ENCODE measurements at regions not wholly inside any gene's neighbourhood (a gene's known extent, or its start where the extent isn't known, plus 50 kb on each side); places are given as distances from the start of the nearest gene placed in this dataset.

DNA sequence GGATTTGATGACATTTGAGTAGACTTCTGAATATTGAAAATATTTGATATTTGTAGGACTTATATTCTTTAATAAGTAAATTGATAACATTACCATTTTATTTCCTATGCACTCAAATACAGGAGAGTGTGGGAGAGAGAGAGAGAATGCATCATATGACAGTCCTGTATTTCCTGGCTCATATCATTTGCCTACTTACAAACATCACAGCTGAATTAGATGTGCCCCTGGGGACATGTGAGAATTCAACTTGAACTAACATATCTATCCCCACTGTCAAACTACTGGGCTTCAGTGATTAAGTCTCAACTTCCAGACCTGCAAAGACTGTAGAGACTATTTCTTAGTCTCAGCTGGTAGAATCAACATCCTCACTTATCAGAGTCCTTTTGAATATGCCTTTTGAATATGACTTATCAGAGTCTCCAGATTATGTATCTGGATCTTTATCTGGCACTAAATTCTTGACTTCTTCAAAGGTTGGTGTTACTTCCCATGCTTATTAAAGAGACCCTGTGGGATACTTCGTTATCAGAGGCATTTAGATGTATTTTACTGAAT is 75.5 kb downstream of the PABPC4L start:
- TF ChIP-seq, protein P1, sequence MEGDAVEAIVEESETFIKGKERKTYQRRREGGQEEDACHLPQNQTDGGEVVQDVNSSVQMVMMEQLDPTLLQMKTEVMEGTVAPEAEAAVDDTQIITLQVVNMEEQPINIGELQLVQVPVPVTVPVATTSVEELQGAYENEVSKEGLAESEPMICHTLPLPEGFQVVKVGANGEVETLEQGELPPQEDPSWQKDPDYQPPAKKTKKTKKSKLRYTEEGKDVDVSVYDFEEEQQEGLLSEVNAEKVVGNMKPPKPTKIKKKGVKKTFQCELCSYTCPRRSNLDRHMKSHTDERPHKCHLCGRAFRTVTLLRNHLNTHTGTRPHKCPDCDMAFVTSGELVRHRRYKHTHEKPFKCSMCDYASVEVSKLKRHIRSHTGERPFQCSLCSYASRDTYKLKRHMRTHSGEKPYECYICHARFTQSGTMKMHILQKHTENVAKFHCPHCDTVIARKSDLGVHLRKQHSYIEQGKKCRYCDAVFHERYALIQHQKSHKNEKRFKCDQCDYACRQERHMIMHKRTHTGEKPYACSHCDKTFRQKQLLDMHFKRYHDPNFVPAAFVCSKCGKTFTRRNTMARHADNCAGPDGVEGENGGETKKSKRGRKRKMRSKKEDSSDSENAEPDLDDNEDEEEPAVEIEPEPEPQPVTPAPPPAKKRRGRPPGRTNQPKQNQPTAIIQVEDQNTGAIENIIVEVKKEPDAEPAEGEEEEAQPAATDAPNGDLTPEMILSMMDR (conservative IDR thresholded peaks at IDR 0.05), result no peak
- no peak for TF ChIP-seq ZFX (IDR thresholded peaks at IDR 0.05)
